GM23248 (cell line): ENCODE measurements at regions not wholly inside any gene's neighbourhood (a gene's known extent, or its start where the extent isn't known, plus 50 kb on each side); places are given as distances from the start of the nearest gene placed in this dataset.

Experiments
- DNase-seq: peaks from one replicate; pipeline ENCODE4 v3.0.0-alpha.2; 2015
- H2AFZ ChIP-seq: fragments of 200-600 bp; sonication (generic); 2 replicates; pipeline ENCODE4 v1.6.1; 2016; ENCODE audit warnings: antibody characterized with exemption
- H3F3A ChIP-seq: fragments of 200-600 bp; sonication (generic); 2 replicates; pipeline ENCODE4 v1.6.1; 2016; ENCODE audit warnings: mild to moderate bottlenecking, antibody characterized with exemption, mixed run types; ENCODE audit not compliant: insufficient read depth
- H3K27ac ChIP-seq: fragments of 200-600 bp; sonication (generic); 2 replicates; pipeline ENCODE4 v1.5.1; 2016; ENCODE audit warnings: mild to moderate bottlenecking
- H3K27me3 ChIP-seq: fragments of 200-600 bp; sonication (generic); replicated peaks from 2 replicates; pipeline ENCODE4 v1.6.1; 2016; ENCODE audit warnings: mild to moderate bottlenecking; ENCODE audit not compliant: insufficient read depth
- H3K36me3 ChIP-seq: fragments of 200-600 bp; sonication (generic); 2 replicates; pipeline ENCODE4 v1.6.1; 2016; ENCODE audit warnings: low read depth, mild to moderate bottlenecking
- H3K4me1 ChIP-seq: fragments of 200-600 bp; sonication (generic); 2 replicates; pipeline ENCODE4 v1.6.1; 2016; ENCODE audit warnings: mild to moderate bottlenecking; ENCODE audit not compliant: insufficient read depth
- H3K4me2 ChIP-seq: fragments of 200-600 bp; sonication (generic); one replicate; pipeline ENCODE4 v1.6.1; 2016; ENCODE audit warnings: mild to moderate bottlenecking; ENCODE audit not compliant: unreplicated experiment
- H3K4me3 ChIP-seq: fragments of 200-600 bp; sonication (generic); 2 replicates; pipeline ENCODE4 v1.5.1; 2016; ENCODE audit warnings: mild to moderate bottlenecking
- H3K79me2 ChIP-seq: fragments of 200-600 bp; sonication (generic); 2 replicates; pipeline ENCODE4 v1.6.1; 2016; ENCODE audit warnings: mild to moderate bottlenecking; ENCODE audit not compliant: insufficient read depth
- H3K9ac ChIP-seq: fragments of 200-600 bp; sonication (generic); 2 replicates; pipeline ENCODE4 v1.6.1; 2016; ENCODE audit warnings: mild to moderate bottlenecking
- H3K9me2 ChIP-seq: fragments of 200-600 bp; sonication (generic); 2 replicates; pipeline ENCODE4 v1.6.1; 2016; ENCODE audit warnings: mixed run types, mild to moderate bottlenecking, moderate library complexity; ENCODE audit not compliant: insufficient read depth
- H3K9me3 ChIP-seq: fragments of 200-600 bp; sonication (generic); one replicate; pipeline ENCODE4 v1.6.1; 2017; ENCODE audit warnings: low read depth
- H4K20me1 ChIP-seq: fragments of 200-600 bp; sonication (generic); 2 replicates; pipeline ENCODE4 v1.6.0; 2016; ENCODE audit not compliant: insufficient read depth
- EZH2 ChIP-seq: fragments of 200-600 bp; sonication (generic); IDR thresholded peaks from 2 replicates; pipeline ENCODE4 v1.6.1; 2018; ENCODE audit warnings: antibody characterized with exemption, mild to moderate bottlenecking; ENCODE audit not compliant: insufficient read depth, poor library complexity, severe bottlenecking
- EZH2phosphoT487 ChIP-seq: fragments of 200-600 bp; sonication (generic); IDR thresholded peaks from 2 replicates; pipeline ENCODE4 v1.6.1; 2018; ENCODE audit warnings: antibody characterized with exemption, moderate library complexity, mild to moderate bottlenecking, low read depth; ENCODE audit not compliant: insufficient read depth
- WGBS, 2 experiments: methylation state at CpG; one replicate each; pipeline ENCODE4 v1.1.6; 2015 to 2017; ENCODE audit warnings: low lambda C conversion rate in 2 of 2, low coverage in 1 of 2; ENCODE audit errors: missing lambda C conversion rate in 2 of 2; 5-methylcytosine and 5-hydroxymethylcytosine counted together
- in situ Hi-C: fragments of 300-500 bp; cut with MboI; formaldehyde crosslinking; loops from 2 replicates; pipeline ENCODE4 v1.15.0; 2020

DNA sequence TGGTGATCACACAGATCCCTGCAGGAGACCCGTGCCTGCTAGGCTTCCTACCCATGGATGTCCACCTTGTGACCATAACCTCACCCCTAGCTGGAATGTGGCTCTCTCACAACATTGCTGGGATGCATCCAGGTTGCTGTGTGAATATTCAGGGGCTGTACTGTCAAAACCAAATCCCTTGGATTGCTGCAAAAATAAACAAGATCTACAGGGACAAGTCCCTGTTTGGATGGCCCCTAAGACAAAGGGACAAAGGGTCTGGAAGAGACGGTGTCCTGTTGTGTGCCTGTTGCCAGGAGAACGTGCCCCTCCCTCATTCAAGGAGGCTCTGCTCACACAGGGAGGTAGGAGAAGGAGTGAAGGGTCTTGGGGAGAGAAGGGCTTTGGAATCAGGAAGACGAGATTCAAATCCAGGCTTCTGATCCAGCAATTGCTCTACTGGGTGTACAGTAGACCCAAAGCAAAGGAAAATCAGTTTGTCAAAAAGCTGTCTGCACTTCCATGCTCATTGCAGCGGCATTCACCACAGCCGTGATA lies 89.2 kb upstream of the WASF3 start:
- H3F3A ChIP-seq, result no peaks in the 10 kb centered on the region
- no peaks in the 10 kb centered on the region for H3K9me3 ChIP-seq
- TF ChIP-seq EZH2, result no peak
- no peak for TF ChIP-seq EZH2phosphoT487
- H3K79me2 ChIP-seq, result no peaks in the 10 kb centered on the region
- no peak overlapping the region for H2AFZ ChIP-seq
- in situ Hi-C loops, result no loop called here
- no peak for DNase-seq
- H4K20me1 ChIP-seq, result no peaks in the 10 kb centered on the region
- H3K27ac ChIP-seq, result no peak overlapping the region
- no peaks in the 10 kb centered on the region for H3K4me1 ChIP-seq
- 10 to 12% methylated on average over 6 of the region's 6 CpGs for WGBS, 2 experiments
- H3K9me2 ChIP-seq, result no peaks in the 10 kb centered on the region
- 0 out of 2 replicates have a peak, but pooled peaks cover 4% of the 10 kb centered on the region for H3K27me3 ChIP-seq
- H3K36me3 ChIP-seq, result no peaks in the 10 kb centered on the region
- no peak overlapping the region for H3K4me2 ChIP-seq
- H3K9ac ChIP-seq, result no peak overlapping the region
- H3K4me3 ChIP-seq, result no peak overlapping the region

DNA sequence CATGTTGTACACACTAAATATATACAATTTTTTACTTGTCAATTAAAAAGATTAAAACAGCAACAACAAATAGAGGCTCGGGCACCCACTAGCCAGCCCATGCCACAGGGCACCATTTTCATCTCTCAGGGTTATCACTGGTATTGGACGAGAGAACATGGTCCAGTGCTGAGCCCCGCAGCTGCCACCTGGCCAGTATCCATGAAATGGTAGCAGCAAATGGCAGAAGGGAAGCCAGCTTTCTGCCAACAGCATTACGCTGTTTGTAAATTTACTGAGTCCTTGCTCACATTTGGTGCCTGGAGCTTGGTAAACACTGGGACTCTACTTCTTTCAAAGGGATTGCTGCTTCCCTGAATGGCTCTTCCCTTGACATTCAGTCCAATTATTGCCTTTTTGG lies 87.9 kb upstream of the WASF3 start:
- H3K79me2 ChIP-seq, result no peaks in the 10 kb centered on the region
- TF ChIP-seq EZH2, result no peak
- no peak for TF ChIP-seq EZH2phosphoT487
- H3K9me2 ChIP-seq, result no peaks in the 10 kb centered on the region
- H3K4me3 ChIP-seq, result no peak overlapping the region
- no peak for DNase-seq
- H2AFZ ChIP-seq, result no peak overlapping the region
- no peak overlapping the region for H3K27ac ChIP-seq
- no peaks in the 10 kb centered on the region for H3K27me3 ChIP-seq
- H3K9ac ChIP-seq, result no peak overlapping the region
- in situ Hi-C loops, result no loop called here
- H3K36me3 ChIP-seq, result no peaks in the 10 kb centered on the region
- 70 to 76% methylated on average over 4 of the region's 4 CpGs for WGBS, 2 experiments
- H4K20me1 ChIP-seq, result no peaks in the 10 kb centered on the region
- no peaks in the 10 kb centered on the region for H3K9me3 ChIP-seq
- H3F3A ChIP-seq, result no peaks in the 10 kb centered on the region; the same call in 1 of the 2 replicates
- no peak overlapping the region for H3K4me2 ChIP-seq
- H3K4me1 ChIP-seq, result no peaks in the 10 kb centered on the region

DNA sequence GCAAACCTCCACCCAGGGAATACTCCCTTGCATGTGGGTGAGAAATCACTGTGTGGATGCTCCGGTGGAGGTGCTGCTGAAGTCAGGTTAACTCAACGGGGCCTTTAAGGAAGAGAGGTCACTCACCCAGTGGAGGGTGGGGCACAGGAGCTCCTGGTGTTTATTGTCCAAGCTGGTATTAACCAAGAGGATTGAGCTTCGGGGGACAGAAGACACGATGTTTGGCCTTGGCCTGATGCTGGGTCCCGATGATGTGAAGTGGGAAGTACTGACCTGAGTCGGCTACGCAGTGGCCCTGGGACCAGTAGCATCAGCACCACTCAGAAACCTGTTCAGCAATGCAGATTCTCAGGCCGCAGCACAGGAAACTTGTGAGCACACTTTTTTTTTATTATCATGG lies 85.7 kb upstream of the WASF3 start:
- H3K79me2 ChIP-seq, result no peaks in the 10 kb centered on the region
- no peak overlapping the region for H3K9ac ChIP-seq
- H3K9me2 ChIP-seq, result no peaks in the 10 kb centered on the region
- TF ChIP-seq EZH2, result no peak
- no peak for TF ChIP-seq EZH2phosphoT487
- no peak overlapping the region for H2AFZ ChIP-seq
- no peaks in the 10 kb centered on the region for H3K36me3 ChIP-seq
- 44 to 45% methylated on average over 8 of the region's 8 CpGs for WGBS, 2 experiments
- DNase-seq, result no peak
- no peak overlapping the region for H3K27ac ChIP-seq
- H3K4me3 ChIP-seq, result no peak overlapping the region
- H4K20me1 ChIP-seq, result no peaks in the 10 kb centered on the region
- no peak overlapping the region for H3K4me2 ChIP-seq
- in situ Hi-C loops, result no loop called here
- H3F3A ChIP-seq, result peaks cover 8% of the 10 kb centered on the region
- H3K27me3 ChIP-seq, result no peaks in the 10 kb centered on the region
- no peaks in the 10 kb centered on the region for H3K9me3 ChIP-seq
- H3K4me1 ChIP-seq, result peaks cover 13% of the 10 kb centered on the region

DNA sequence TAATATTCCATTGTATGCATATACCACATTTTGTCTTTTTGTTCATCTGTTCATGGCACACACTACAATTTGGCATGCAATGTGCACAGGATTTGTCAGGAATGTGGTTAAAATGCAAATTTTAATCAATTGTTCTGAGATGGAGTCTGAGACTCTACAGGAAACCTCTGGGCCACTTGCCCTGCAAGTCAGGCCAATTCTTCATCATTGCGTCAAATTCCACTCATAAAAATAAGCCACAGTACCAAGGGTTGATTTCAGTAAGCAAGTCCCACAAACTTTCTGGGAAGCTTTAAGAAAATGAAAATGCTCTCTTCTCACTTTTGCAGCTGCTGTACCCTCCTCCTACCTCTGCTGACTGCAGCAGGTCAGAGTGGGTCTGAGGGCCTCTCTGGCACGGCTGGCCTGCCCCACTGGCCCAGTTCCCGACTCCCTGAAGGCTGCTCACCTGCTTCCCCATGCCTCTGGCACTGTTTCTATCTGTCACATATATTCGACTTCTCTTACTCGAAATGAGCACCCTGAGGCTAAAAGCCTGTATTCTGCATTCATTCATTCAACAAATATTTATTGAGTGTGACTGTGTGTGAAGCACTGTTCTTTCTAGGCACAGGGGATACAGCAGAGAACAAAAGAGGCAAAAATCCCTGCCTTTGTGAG lies 83.8 kb upstream of the WASF3 start:
- H2AFZ ChIP-seq, result no peak overlapping the region
- DNase-seq, result no peak
- H3K9ac ChIP-seq, result no peak overlapping the region
- in situ Hi-C loops, result no loop called here
- no peaks in the 10 kb centered on the region for H3K9me2 ChIP-seq
- no peak overlapping the region for H3K4me2 ChIP-seq
- peaks cover 18% of the 10 kb centered on the region for H3K4me1 ChIP-seq
- H3K9me3 ChIP-seq, result no peaks in the 10 kb centered on the region
- no peaks in the 10 kb centered on the region for H4K20me1 ChIP-seq
- H3K27me3 ChIP-seq, result no peaks in the 10 kb centered on the region
- peaks cover 15% of the 10 kb centered on the region for H3F3A ChIP-seq
- no peak overlapping the region for H3K4me3 ChIP-seq
- 57 to 67% methylated on average over 5 of the region's 5 CpGs for WGBS, 2 experiments
- H3K36me3 ChIP-seq, result no peaks in the 10 kb centered on the region
- H3K79me2 ChIP-seq, result no peaks in the 10 kb centered on the region
- no peak overlapping the region for H3K27ac ChIP-seq
- TF ChIP-seq EZH2phosphoT487, result no peak
- no peak for TF ChIP-seq EZH2

DNA sequence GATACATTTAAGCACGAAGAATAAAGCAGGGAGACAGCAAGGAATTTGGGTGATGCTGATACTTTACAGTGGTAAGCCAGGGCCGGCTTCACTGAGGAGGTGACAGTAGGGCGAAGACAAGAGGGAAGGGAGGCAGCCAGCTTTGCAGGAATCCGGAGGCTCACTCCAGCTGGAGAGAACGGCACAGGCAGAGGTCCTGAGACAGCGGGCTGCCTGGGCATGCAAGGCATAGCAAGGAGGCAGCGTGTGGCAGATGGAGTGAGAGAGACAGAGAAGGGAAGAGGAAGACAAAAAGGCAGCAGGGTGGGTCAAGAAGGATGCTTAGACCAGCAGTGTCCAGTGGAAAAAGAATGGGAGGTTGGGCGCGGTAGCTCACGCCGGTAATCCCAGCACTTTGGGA lies 83.2 kb upstream of the WASF3 start:
- in situ Hi-C loops, result no loop called here
- H3K36me3 ChIP-seq, result no peaks in the 10 kb centered on the region
- TF ChIP-seq EZH2phosphoT487 (no peak), EZH2 (no peak)
- H3K9me3 ChIP-seq, result no peaks in the 10 kb centered on the region
- H3K4me2 ChIP-seq, result no peak overlapping the region
- DNase-seq, result no peak
- 86 to 88% methylated on average over 11 of the region's 11 CpGs for WGBS, 2 experiments
- H4K20me1 ChIP-seq, result no peaks in the 10 kb centered on the region
- H2AFZ ChIP-seq, result no peak overlapping the region
- H3K4me3 ChIP-seq, result no peak overlapping the region
- peaks cover 18% of the 10 kb centered on the region for H3K4me1 ChIP-seq
- H3F3A ChIP-seq, result peaks cover 15% of the 10 kb centered on the region
- H3K79me2 ChIP-seq, result no peaks in the 10 kb centered on the region
- H3K9me2 ChIP-seq, result no peaks in the 10 kb centered on the region
- H3K9ac ChIP-seq, result no peak overlapping the region
- no peak overlapping the region for H3K27ac ChIP-seq
- H3K27me3 ChIP-seq, result no peaks in the 10 kb centered on the region
